CD4-positive, CD25-positive, alpha-beta regulatory T cell (primary cell): ENCODE measurements at regions not wholly inside any gene's neighbourhood (a gene's known extent, or its start where the extent isn't known, plus 50 kb on each side); places are given as distances from the start of the nearest gene placed in this dataset.

Experiments
- ATAC-seq, 2 donors: fragments of 150-1000 bp; cut with Tn5 transposase; one replicate each; pipeline ENCODE4 v1.10.0; 2021; ENCODE audit warnings: low read depth in 2 of 2, moderate number of reproducible peaks in 2 of 2, moderate library complexity in 1 of 2
- DNase-seq, 3 donors: peaks; one replicate each; pipeline versions ENCODE4 v3.0.0 to v3.0.0-alpha.2; 2012 to 2022; ENCODE audit warnings: mixed read lengths in 1 of 3
- H3K27ac ChIP-seq: one replicate; pipeline ENCODE4 v1.7.0; 2013; ENCODE audit warnings: mild to moderate bottlenecking, low read length; ENCODE audit not compliant: insufficient read depth, poor library complexity, severe bottlenecking
- H3K27me3 ChIP-seq: one replicate; pipeline ENCODE4 v1.7.0; 2013; ENCODE audit warnings: low read length; ENCODE audit not compliant: control insufficient read depth, insufficient read depth
- H3K36me3 ChIP-seq: one replicate; pipeline ENCODE4 v1.7.0; 2013; ENCODE audit warnings: mild to moderate bottlenecking, low read length, moderate library complexity; ENCODE audit not compliant: control insufficient read depth, insufficient read depth
- H3K4me1 ChIP-seq: 2 replicates; pipeline ENCODE4 v1.7.0; 2013; ENCODE audit warnings: mild to moderate bottlenecking, low read length; ENCODE audit not compliant: insufficient read depth, control insufficient read depth, poor library complexity, severe bottlenecking
- H3K4me3 ChIP-seq: one replicate; pipeline ENCODE4 v1.7.0; 2013; ENCODE audit warnings: low read depth, mild to moderate bottlenecking, low read length, moderate library complexity
- H3K9me3 ChIP-seq, 2 experiments: 1 replicate in 1 of 2; 2 replicates in 1 of 2; pipeline ENCODE4 v1.7.0; 2013; ENCODE audit warnings: low read length in 2 of 2, mild to moderate bottlenecking in 1 of 2, moderate library complexity in 1 of 2; ENCODE audit not compliant: control insufficient read depth in 2 of 2
- H3K27ac Mint-ChIP-seq, 3 donors: one replicate each; pipeline ENCODE4 v1.8.0; 2020 to 2022; ENCODE audit warnings: mild to moderate bottlenecking in 3 of 3, mixed read lengths in 3 of 3, moderate library complexity in 2 of 3
- H3K27me3 Mint-ChIP-seq: one replicate; pipeline ENCODE4 v1.8.0; 2022; ENCODE audit warnings: mild to moderate bottlenecking, mixed read lengths
- H3K36me3 Mint-ChIP-seq: one replicate; pipeline ENCODE4 v1.8.0; 2020; ENCODE audit warnings: mixed read lengths
- H3K4me1 Mint-ChIP-seq, 4 donors: one replicate each; pipeline ENCODE4 v1.8.0; 2020 to 2022; ENCODE audit warnings: mixed read lengths in 4 of 4, mild to moderate bottlenecking in 1 of 4
- H3K4me3 Mint-ChIP-seq, 4 donors: one replicate each; pipeline ENCODE4 v1.8.0; 2020 to 2022; ENCODE audit warnings: mild to moderate bottlenecking in 4 of 4, mixed read lengths in 4 of 4, moderate library complexity in 3 of 4
- H3K9me3 Mint-ChIP-seq, 7 donors: one replicate each; pipeline ENCODE4 v1.8.0; 2020 to 2022; ENCODE audit warnings: mixed read lengths in 7 of 7, mild to moderate bottlenecking in 3 of 7, moderate library complexity in 2 of 7

- H3K4me1 Mint-ChIP-seq: no peaks in the 10 kb centered on the region
- DNase-seq (no peak), ATAC-seq (no peak)
- peaks cover 2 to 11% (median 7%) of the 10 kb centered on the region in 7 donors for H3K9me3 Mint-ChIP-seq
- no peaks in the 10 kb centered on the region for H3K36me3 Mint-ChIP-seq
- H3K36me3 ChIP-seq: no peaks in the 10 kb centered on the region
- H3K9me3 ChIP-seq: peaks cover 0 to 8% of the 10 kb centered on the region in 2 experiments
- H3K4me3 ChIP-seq: no peak overlapping the region
- H3K27ac Mint-ChIP-seq: no peak overlapping the region
- no peak overlapping the region for H3K4me3 Mint-ChIP-seq
- H3K27me3 Mint-ChIP-seq: no peaks in the 10 kb centered on the region
- H3K4me1 ChIP-seq: no peaks in the 10 kb centered on the region
- H3K27ac ChIP-seq: no peak overlapping the region
- no peaks in the 10 kb centered on the region for H3K27me3 ChIP-seq
These were observed 457.3 kb downstream of the TBC1D32 start for GRCh38 chr6:120876931-120877330.

- H3K4me1 Mint-ChIP-seq: no peaks in the 10 kb centered on the region
- H3K27me3 Mint-ChIP-seq: no peaks in the 10 kb centered on the region
- Histone ChIP-seq H3K27me3 (no peaks in the 10 kb centered on the region), H3K27ac (no peak overlapping the region), H3K4me3 (no peak overlapping the region), H3K36me3 (no peaks in the 10 kb centered on the region), H3K4me1 (no peaks in the 10 kb centered on the region), H3K9me3 (peaks cover 0 to 8% of the 10 kb centered on the region in 2 experiments)
- H3K36me3 Mint-ChIP-seq: no peaks in the 10 kb centered on the region
- no peak overlapping the region for H3K4me3 Mint-ChIP-seq
- H3K27ac Mint-ChIP-seq: no peak overlapping the region
- peaks cover 2 to 11% (median 7%) of the 10 kb centered on the region in 7 donors for H3K9me3 Mint-ChIP-seq
- DNase-seq (no peak), ATAC-seq (no peak)
These were observed 457.9 kb downstream of the TBC1D32 start for GRCh38 chr6:120876424-120876823.

GRCh38 chr6:120875900-120876299 is 458.4 kb downstream of the TBC1D32 start:
- Histone ChIP-seq H3K9me3 (peaks cover 0 to 8% of the 10 kb centered on the region in 2 experiments), H3K27ac (no peak overlapping the region), H3K27me3 (no peaks in the 10 kb centered on the region), H3K4me3 (no peak overlapping the region), H3K36me3 (no peaks in the 10 kb centered on the region), H3K4me1 (no peaks in the 10 kb centered on the region)
- DNase-seq (no peak), ATAC-seq (no peak)
- Mint-ChIP-seq H3K9me3 (peaks cover 0 to 11% (median 7%) of the 10 kb centered on the region in 7 donors), H3K4me3 (no peak overlapping the region), H3K27me3 (no peaks in the 10 kb centered on the region), H3K36me3 (no peaks in the 10 kb centered on the region), H3K27ac (no peak overlapping the region), H3K4me1 (no peaks in the 10 kb centered on the region)

GRCh38 chr6:120874422-120874821 is 459.9 kb downstream of the TBC1D32 start:
- Histone ChIP-seq H3K4me1 (no peaks in the 10 kb centered on the region), H3K36me3 (no peaks in the 10 kb centered on the region), H3K27ac (no peak overlapping the region), H3K4me3 (no peak overlapping the region), H3K9me3 (peaks cover 0 to 8% of the 10 kb centered on the region in 2 experiments), H3K27me3 (no peaks in the 10 kb centered on the region)
- Mint-ChIP-seq H3K27ac (no peak overlapping the region), H3K4me1 (no peaks in the 10 kb centered on the region), H3K9me3 (peaks cover 0 to 9% (median 4%) of the 10 kb centered on the region in 7 donors), H3K36me3 (no peaks in the 10 kb centered on the region), H3K4me3 (no peak overlapping the region), H3K27me3 (no peaks in the 10 kb centered on the region)
- no peak for ATAC-seq
- DNase-seq: no peak

- Mint-ChIP-seq H3K27ac (no peak overlapping the region), H3K27me3 (no peaks in the 10 kb centered on the region), H3K36me3 (no peaks in the 10 kb centered on the region), H3K4me3 (no peak overlapping the region), H3K9me3 (peaks cover 0 to 9% (median 3%) of the 10 kb centered on the region in 7 donors), H3K4me1 (no peaks in the 10 kb centered on the region)
- no peak overlapping the region for H3K27ac ChIP-seq
- H3K4me3 ChIP-seq: no peak overlapping the region
- H3K9me3 ChIP-seq: peaks cover 0 to 8% of the 10 kb centered on the region in 2 experiments
- H3K4me1 ChIP-seq: no peaks in the 10 kb centered on the region
- H3K27me3 ChIP-seq: no peaks in the 10 kb centered on the region
- DNase-seq (no peak), ATAC-seq (no peak)
- H3K36me3 ChIP-seq: no peaks in the 10 kb centered on the region
These were observed 461.0 kb downstream of the TBC1D32 start for GRCh38 chr6:120873125-120873865.

- H3K9me3 Mint-ChIP-seq: peaks cover 0 to 7% (median 2%) of the 10 kb centered on the region in 7 donors
- H3K27ac Mint-ChIP-seq: no peak overlapping the region
- Histone ChIP-seq H3K9me3 (peaks cover 0 to 8% of the 10 kb centered on the region in 2 experiments), H3K27ac (no peak overlapping the region), H3K36me3 (no peaks in the 10 kb centered on the region), H3K27me3 (no peaks in the 10 kb centered on the region), H3K4me3 (no peak overlapping the region), H3K4me1 (no peaks in the 10 kb centered on the region)
- no peaks in the 10 kb centered on the region for H3K4me1 Mint-ChIP-seq
- H3K36me3 Mint-ChIP-seq: no peaks in the 10 kb centered on the region
- ATAC-seq (no peak), DNase-seq (no peak)
- no peak overlapping the region for H3K4me3 Mint-ChIP-seq
- no peaks in the 10 kb centered on the region for H3K27me3 Mint-ChIP-seq
These were observed 462.1 kb downstream of the TBC1D32 start for GRCh38 chr6:120872262-120872578.

GRCh38 chr6:120871416-120872261 is 462.6 kb downstream of the TBC1D32 start:
- no peak overlapping the region for H3K4me3 Mint-ChIP-seq

More at GRCh38 chr6:120871416-120872261, 462.6 kb downstream of the TBC1D32 start:
- Mint-ChIP-seq H3K9me3 (peaks cover 0 to 7% (median 1%) of the 10 kb centered on the region in 7 donors), H3K36me3 (no peaks in the 10 kb centered on the region), H3K27ac (no peak overlapping the region), H3K27me3 (no peaks in the 10 kb centered on the region), H3K4me1 (no peaks in the 10 kb centered on the region)
- Histone ChIP-seq H3K4me3 (no peak overlapping the region), H3K27ac (no peak overlapping the region), H3K27me3 (no peaks in the 10 kb centered on the region), H3K9me3 (peaks cover 0 to 8% of the 10 kb centered on the region in 2 experiments), H3K36me3 (no peaks in the 10 kb centered on the region), H3K4me1 (no peaks in the 10 kb centered on the region)
- DNase-seq (no peak), ATAC-seq (peak in 1 of 2 donors; percentile 18)
